ENCODE measurements at regions not wholly inside any gene's neighbourhood (a gene's known extent, or its start where the extent isn't known, plus 50 kb on each side); places are given as distances from the start of the nearest gene placed in this dataset.
"Not testable (repeated sequence)": the region's sequence is repeated elsewhere in the genome, so short reads cannot be mapped to it uniquely, and the experiment has no call there.

DNA sequence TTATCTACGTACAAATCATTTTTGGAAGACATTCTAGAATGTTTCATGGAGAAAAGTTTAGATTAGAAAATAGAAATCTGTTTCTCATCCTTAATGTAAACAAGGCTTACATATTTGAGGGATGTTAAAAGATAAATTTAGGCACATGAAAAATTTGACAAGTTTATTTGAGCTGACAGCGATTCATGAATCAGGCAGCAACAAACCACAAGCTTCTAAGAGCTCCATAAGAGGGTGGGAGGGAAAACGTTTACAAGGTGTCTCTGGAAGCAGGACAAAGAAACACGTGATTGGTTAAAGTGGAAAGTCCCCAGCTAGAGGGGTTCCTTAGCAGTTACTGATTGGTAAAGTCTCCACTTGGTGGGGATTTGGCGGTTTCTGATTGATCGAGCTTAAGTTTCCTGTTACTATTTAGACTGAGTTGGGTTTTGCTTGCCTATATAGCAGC is 228.9 kb upstream of the PITRM1 start:
- no peak for DNase-seq

DNA sequence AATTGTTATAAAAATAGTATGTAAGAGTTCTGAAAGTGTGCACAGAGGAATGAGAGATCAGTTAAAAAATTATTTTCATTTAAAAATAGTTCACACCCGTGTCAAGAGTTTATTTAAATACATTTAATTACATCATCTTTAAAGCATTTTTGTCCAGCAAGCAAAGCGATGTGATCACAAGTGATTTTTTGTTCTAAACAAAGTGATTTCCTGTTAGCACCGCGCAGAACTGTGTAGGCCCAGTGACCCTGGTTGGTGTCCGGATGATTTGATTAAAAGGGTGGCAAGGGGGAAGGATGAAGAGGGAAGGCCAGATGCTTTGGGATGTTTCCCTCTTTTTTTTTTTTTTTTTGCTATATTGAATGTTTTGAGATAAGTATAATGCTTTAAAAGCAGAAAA is 227.8 kb upstream of the PITRM1 start:
- DNase-seq = no peak

DNA sequence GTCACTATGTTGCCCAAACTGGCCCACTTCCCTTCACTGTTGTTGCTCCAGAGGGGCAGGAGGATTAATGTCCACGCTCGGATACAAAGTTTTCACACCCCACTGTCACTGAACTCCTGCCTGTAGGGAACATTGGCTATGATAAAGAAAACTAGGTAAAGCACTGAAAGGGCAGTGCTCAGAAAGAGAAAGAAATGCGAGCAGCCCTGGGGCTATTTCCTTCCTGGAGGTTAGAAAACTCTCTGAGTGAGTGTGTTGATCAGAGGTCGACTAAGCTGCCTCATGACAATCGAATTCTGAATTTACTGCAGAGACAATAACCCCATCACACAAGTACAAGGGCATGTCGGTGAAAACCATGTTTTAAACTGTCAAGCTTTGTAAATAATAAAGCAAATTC is 227.2 kb upstream of the PITRM1 start:
- no peak for DNase-seq

DNA sequence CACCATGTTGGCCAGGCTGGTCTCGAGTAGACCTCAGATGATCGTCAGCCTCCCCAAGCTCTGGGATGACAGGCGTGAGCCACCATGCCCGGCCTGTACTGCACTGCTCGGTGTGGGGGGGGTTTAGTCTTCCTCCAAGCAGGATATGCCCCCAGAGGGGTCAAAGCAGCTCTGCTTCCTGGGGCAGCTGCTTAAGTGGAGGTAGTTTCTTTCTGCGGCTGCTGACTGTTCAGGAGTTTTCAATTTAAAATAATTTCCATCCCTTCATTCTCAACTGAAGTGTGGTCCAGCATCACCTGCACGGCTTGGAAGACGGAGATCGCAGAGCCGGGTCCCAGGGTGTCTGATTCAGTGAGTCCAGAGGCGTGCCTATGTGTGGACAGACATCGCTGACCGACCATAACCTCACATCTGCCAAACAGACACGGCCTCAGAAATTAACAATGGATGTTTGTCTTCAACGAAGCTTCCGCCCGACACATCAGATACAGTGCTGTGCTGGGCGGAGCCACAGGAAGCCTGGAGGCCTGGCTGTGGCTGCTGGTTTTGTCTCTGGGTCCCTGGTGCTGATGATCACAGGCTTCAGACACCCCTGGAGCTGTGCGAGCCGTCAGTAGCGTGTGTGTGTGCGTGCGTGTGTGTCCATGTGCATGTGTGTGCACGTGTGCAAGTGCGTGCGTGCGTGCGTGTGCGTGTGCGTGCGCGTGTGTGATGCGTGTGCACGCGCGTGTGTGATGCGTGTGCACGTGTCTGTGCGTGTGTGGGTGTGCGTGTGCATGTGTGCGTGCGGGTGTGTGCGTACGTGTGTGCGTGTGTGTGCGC is 226.5 kb upstream of the PITRM1 start:
- no peak for DNase-seq

DNA sequence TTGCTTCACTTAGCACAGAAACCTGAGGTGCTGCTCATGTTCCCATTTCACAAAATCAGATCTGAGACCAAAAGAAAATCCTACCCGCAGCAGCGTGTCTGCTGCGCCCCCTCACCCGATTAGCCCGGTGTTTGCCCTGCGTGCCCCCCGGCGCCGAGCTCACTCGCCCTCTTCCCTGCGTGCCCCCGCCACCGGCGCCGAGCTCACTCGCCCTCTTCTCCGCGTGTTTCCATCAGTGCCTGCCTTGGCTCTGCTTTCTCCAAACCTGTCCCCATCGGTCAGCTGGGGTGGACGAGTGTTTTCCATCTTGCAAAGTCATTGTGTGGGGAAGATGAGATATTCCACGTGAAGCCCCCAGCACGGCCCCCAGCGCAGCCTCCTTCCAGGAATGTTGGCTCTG is 225.3 kb upstream of the PITRM1 start:
- no peak for DNase-seq

DNA sequence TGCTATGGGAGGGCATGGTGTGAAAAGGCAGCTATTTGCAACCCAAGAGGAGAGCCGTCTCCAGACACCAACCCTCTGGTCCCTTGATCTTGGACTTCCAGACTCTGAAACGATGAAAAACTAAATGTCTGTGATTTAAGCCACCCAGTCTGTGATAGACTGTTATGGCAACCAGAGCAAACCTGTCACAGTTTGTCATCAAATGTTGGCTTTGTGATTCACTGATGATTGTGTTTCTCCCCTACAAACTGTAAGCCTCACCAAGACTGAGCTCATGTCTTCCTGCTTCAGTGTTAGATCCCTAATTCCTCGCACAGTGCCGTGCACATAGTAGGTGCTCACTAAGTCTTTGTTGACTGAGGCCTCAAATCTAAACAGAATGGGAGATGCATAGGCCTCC is 224.6 kb upstream of the PITRM1 start:
- DNase-seq = no peak

DNA sequence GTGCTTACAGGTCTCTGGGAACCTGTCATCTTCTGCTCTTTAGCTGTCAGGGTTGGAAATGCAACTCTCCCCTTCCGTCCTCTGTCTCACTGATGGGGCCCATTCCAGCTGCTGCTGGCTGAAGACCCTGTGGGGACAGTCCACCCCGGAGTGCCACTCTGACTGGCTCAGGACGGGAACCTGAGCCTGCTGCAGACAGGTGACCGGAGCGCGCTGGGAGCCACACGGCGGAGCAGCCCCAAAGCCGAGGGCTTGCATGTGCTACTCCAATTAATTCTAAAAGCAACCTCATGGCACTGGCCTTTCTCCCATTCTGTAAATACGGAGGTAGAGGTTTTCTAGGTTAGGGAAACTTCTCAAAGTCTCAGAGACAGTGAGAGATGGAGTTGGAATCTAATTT is 223.5 kb upstream of the PITRM1 start:
- DNase-seq = no peak

DNA sequence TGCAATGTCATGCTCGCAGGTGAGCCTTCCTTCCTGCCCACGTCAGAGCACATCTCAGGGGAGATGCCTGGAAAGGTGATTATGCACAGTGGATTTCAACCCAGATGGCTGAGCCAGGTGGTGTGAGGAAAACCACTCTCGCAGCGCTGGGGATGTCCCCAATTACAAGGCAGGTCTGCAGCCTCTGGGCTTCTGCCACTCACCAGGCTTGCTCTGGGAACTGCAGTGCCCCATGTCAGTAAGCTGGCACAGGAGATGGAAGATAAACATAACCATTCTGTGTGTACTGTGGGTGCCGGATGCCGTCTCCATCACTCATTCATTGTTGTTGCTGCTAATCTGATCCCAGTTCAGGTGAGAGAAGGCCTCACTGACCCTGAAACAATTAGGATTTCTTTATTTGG is 222.9 kb upstream of the PITRM1 start:
- no peak for DNase-seq

DNA sequence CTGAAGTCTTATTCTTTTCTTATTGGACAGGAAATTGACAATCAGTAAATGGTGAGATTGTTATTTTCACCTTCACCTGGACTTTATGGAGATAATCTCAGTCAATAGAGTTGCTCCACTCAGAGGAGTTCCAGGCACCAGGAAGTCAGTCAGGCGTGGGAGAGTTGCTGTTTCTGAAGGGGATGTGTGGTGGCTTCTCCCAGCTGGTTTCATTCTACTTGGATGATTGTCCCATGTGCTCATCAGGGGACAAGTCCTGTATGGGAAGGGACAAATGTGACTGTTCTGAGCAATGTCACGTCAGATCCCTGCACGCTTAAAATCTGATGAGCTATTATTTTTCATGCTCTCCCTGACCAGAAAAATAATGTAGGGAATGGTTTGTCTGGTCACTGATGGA is 222.5 kb upstream of the PITRM1 start:
- no peak for DNase-seq

DNA sequence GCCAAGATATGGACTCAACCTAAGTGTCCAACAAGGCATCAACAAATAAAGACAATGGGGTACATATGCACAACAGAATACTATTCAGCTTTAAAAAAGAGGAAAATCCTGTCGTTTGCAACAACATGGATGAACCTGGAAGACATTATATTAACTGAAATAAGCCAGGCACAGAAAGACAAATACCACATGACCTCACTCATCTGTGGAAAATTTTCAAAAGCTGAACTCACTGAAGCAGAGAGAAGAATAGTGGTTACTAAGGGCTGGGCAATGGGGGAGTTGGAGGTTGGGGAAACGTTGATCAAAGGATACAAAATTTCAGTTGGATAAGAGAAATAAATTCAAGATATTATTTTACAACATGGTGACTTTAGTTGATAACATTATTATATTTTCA is 221.4 kb upstream of the PITRM1 start:
- no peak for DNase-seq

DNA sequence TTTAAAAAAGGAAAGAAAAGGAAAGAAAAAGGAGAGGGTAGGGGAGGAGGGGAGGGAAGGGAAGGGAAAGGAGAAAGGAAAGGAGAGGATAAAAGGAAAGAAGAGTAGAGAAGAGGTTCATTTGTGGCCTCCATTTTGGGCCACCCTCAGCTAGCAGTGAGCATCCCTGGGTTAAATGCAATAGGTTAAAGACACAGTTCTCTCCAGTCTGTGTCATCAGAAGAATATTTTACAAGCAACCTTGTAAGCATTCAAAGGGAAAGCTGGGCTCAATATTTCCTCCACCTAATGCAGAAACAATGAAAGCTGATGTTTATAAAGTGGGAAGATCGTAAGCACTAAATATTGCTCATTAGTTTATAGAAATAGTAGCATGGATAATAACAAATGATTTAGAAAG is 219.1 kb upstream of the PITRM1 start:
- DNase-seq = no peak

DNA sequence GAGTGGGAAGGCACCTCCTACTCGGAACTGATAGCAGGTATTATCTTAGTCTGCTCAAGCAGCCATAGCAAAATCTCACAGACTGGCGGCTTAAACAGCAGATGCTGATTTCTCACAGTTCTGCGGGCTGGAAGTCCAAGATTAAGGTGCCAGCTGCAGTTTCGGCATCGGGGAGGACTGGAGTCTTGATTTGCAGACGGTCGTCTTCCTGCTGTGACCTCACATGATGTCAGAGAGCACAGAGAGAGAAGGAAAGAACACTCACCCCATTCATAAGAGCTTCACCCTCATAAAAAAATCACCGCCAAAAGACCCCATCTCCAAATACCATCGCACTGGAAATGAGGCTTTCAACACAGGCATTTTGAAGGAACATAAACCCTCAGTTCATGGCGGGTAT is 216.5 kb upstream of the PITRM1 start:
- DNase-seq = no peak

DNA sequence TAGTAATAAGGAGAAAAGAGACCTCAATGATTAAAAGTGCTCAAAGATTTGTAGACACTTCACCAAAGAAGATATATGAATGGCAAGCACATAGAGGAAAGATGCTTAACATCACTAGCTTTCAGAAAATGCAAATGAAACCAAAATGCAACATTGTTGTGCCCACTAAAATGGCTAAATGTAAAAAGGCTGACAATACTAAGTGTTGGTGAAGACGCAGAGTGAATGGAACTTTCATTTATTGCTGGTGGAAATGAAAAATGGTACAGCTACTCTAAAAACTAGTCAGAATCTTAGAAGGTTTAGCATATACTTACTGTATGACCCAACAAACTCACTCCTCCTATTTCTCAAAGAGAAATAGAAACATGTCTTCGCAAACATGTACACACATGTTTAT is 212.9 kb upstream of the PITRM1 start:
- DNase-seq = no peak

DNA sequence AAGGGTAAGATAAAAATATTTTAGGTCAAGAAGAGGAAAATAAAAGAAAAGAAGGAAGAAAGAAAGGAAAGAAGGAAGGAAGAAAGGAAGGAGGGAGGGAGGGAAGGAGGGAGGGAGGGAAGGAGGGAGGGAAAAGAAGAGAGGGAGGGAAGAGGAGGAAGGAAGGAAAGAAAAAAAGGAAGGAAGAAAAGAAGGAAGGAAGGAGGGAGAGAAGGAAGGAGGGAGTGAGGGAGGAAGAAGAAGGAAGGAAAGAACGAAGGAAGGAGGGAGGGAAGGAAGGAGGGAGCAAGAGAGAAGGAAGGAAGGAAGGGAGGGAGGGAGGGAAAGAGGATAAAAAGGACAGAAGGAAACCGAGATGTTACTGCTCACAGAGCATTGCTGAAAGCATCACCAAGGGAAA is 209.5 kb upstream of the PITRM1 start:
- DNase-seq = no peak

DNA sequence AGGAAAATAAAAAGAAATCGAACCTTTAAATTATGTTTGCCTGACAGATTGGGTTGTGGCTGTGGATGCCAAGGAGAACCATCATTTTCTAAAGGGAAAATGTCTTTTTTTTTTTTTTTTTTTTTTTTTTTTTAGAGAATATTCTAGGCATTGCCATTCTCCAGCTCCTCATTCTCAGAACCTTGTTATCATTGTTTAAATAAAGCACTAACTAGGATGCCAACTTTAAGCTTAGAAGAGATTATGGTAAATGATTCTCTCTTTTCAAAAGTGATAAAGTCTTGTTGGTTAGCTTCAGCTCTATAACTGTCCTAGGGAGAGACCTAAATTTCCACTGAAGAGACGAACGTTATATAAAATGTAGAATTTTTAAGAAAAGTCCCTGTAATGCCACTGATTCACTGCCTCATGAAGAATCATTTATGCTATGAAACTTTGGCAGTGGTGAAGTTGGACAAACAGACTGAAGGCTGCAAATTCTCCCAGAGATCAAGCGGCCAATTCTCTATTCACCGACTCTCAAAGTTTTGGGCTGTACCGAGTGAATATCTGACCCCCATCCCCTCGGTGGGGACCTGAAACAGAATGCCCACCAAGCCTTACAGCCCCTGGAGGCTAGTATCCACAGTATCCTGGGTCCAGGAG is 207.9 kb upstream of the PITRM1 start:
- DNase-seq = no peak

DNA sequence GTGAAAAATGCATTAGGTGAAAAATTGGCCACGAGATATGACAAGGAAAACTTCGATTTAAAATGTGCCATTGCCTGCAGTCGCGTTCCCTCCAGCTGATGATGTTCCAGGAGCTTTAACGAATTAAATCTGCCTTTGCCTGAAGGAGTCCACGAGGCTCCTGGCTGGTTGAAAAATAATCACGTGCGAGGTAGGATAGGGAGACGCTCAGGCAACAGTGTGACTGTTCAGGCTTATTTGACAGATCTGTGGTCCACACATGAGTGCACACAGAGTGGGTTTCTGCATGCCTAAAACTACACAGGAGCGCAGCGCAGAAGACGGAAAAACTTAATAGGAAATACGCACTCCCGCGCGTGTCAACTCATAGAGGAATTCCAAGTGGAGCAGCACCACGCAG is 204.0 kb upstream of the PITRM1 start:
- no peak for DNase-seq

DNA sequence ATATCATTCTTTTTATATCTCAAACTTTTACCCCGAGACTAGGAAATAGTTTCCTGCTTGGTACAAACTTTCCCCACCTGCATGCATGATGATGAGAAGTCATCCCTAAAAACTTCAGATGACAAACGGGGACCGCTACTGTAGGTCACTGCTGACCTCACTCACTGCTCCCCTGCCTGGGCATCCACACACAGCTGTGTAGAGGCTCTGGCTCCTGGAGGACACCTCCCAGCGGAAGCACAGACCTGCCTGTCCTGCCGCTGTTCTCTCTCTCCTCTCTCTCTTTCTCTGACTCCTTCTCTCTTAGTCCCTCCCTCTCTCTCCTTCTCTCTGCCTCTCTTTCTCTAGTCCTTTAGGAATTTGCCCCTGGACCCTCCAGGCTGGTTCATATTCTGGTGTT is 202.9 kb upstream of the PITRM1 start:
- no peak for DNase-seq

DNA sequence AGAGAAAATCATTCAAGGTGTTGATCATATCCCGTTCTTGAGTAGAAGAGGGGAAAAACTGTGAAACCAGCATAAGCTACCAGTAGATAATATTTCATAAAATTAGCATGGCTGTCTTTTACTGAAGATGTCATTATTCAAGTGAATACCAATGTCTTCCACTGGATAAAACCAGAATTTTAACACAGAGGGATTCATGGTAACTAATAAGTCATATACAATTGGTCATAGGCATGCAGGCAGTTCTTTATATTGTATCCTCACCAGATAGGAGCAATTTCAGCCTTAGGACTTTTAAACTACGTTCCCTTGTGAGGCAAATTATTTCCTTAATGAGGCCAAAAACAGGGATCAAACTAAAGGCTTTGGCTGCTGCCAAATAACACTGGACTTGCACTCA is 202.3 kb upstream of the PITRM1 start:
- DNase-seq = no peak

DNA sequence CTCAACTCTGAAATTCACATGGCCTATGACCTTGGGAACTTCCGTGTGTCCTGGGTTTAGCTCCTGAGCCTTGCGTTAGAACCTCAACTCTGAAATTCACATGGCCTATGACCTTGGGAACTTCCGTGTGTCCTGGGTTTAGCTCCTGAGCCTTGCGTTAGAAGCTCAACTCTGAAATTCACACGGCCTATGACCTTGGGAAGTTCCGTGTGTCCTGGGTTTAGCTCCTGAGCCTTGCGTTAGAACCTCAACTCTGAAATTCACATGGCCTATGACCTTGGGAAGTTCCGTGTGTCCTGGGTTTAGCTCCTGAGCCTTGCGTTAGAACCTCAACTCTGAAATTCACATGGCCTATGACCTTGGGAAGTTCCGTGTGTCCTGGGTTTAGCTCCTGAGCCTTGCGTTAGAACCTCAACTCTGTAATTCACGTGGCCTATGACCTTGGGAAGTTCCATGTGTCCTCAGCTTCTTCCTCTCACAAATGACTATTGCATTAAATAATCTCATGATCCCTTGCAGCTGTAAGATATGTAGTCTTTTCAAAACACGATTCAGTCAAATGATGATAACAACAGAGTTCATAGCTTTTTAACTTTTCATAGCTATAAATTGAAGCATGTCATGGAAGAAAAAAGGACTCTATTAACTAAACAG is 200.9 kb upstream of the PITRM1 start:
- not testable (repeated sequence) for DNase-seq

DNA sequence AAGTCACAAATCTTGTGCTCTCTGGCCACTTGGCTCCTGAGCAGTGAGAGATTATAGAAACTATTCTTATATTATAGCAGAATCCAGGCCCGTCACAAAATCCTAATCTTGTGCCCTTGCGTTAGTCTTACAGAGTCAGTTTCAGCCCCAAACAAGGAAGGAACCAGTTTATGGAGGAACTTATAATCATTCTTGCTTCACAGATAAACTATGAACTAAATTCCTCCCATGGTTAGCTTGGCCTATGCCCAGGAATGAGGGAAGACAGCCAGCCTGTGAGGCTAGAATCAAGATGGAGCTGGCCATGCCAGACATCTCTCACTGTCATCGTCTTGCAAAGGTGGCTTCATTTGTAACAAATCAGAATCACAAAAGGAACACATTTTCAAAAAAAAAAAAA is 199.7 kb upstream of the PITRM1 start:
- no peak for DNase-seq

DNA sequence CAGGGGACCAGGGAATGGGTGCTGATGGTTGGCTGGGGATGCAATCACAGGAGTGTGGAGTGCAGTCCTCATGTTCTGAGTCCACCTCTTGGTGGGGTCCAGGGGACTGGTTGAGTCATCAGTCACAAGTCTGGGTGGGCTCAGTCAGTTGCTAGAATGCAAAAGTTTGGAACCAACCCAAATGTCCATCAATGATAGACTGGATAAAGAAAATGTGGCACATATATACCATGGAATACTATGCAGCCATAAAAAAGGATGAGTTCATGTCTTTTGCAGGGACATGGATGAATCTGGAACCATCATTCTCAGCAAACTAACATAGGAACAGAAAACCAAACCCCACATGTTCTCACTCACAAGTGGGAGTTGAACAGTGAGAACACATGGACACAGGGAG is 199.0 kb upstream of the PITRM1 start:
- DNase-seq = not testable (repeated sequence)

DNA sequence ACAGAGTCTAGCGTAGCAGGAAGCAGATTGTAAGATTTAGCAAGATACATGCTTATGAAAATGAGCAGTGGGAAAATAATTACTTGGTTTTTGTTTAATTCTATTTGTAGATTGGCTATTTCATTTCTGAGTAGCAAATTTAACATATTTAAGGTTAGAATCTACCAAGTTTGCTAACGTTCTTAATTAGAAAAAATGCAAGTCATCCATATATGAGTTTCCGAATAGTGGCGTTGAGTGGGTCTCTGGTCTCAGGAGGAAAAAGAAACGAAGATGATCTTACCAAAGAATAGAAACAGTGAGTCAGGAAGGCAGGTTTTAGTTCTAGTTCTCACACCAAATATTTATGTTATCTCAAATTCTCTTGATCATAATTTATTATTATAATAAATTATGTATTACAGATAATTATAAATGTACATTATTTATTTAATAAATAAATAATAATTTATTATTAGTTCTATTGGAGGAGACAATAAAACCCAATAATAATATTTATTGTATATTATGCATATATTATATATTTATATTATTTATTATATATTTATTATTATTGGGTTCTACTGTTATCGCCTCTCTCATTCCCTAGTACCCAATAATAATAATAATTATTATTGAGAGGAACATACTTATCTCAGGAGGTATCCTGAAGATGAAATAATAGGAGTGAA is 194.3 kb upstream of the PITRM1 start:
- DNase-seq = no peak

DNA sequence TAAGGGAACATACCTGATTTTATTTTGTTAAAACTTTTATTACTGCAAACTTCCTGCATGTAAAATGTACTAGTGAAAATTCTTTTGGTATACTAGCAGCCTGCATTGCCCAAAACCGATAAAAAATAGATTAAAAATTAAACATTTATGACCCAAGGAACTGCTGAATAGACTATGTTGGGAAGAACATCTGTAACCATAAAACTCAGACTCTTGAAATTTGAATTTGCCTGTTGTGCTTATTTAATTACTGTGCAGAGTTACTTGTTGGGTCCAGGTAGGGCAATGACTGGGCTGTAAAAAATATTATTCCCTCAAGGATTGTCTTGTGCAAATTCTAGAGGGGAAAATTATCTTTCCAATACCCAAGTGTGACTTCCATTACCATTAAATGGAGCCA is 193.5 kb upstream of the PITRM1 start:
- DNase-seq = no peak

DNA sequence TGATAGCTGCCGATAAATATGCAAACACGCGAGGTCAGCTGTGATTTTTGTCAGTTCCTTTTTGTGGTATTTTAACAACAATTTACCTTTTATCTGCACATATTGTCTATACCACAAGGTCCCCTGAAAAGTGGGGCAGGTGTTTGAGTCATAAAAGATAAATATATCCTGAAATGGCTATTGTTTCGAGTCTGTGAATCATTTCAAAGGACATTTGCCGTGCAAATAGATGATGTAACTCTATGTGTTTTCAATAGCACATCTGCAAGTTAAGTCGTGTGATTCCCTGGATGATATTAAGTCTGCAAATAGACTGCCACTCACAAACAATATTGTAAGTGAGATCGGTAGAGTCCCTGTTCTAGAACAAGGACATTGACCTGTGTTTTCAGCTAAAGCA is 193.0 kb upstream of the PITRM1 start:
- DNase-seq = no peak
